NOMO-1 treated with dmso at 0.1 percent for 144 hours (cell line): ENCODE measurements at regions not wholly inside any gene's neighbourhood (a gene's known extent, or its start where the extent isn't known, plus 50 kb on each side); places are given as distances from the start of the nearest gene placed in this dataset.
"Not testable (repeated sequence)": the region's sequence is repeated elsewhere in the genome, so short reads cannot be mapped to it uniquely, and the experiment has no call there.

ENCODE experiments used
- DNase-seq: peaks from one replicate; lab custom pipeline; 2025; ENCODE audit not compliant: unreplicated experiment; lab: John Stamatoyannopoulos, UW

- DNase-seq: no peak
Measured at GRCh38 chr10:58068809-58069208, 198.9 kb downstream of the IPMK start.

- DNase-seq: no peak
Measured at GRCh38 chr10:58066979-58067378, 200.7 kb downstream of the IPMK start.

- no peak for DNase-seq
Measured at GRCh38 chr10:58066126-58066525, 201.6 kb downstream of the IPMK start.

- DNase-seq: no peak
Measured at GRCh38 chr10:58065529-58065815, 202.2 kb downstream of the IPMK start.

- DNase-seq: no peak
Measured at GRCh38 chr10:58064714-58065528, 202.8 kb downstream of the IPMK start.

GRCh38 chr10:58063861-58064480 is 203.7 kb downstream of the IPMK start:
- no peak for DNase-seq

GRCh38 chr10:58058683-58059082 is 209.0 kb downstream of the IPMK start:
- DNase-seq: not testable (repeated sequence)

GRCh38 chr10:58054881-58055280 is 212.8 kb downstream of the IPMK start:
- DNase-seq: no peak

GRCh38 chr10:58052772-58053171 is 214.9 kb downstream of the IPMK start:
- DNase-seq: no peak

GRCh38 chr10:58050575-58050974 is 217.1 kb downstream of the IPMK start:
- DNase-seq: no peak

- no peak for DNase-seq
Measured at GRCh38 chr10:58048936-58049335, 218.8 kb downstream of the IPMK start.

GRCh38 chr10:58044072-58044471 is 223.6 kb downstream of the IPMK start:
- DNase-seq: no peak

- DNase-seq: no peak
Measured at GRCh38 chr10:58041901-58042300, 225.8 kb downstream of the IPMK start.

GRCh38 chr10:58030208-58030607 is 237.5 kb downstream of the IPMK start:
- no peak for DNase-seq

GRCh38 chr10:58028597-58029366 is 238.9 kb downstream of the IPMK start:
- DNase-seq: no peak

GRCh38 chr10:58027426-58027825 is 240.3 kb downstream of the IPMK start:
- DNase-seq: no peak

GRCh38 chr10:58026036-58026435 is 241.7 kb downstream of the IPMK start:
- no peak for DNase-seq

GRCh38 chr10:58023341-58024073 is 244.2 kb downstream of the IPMK start:
- DNase-seq: no peak

GRCh38 chr10:58019863-58020537 is 247.7 kb downstream of the IPMK start:
- no peak for DNase-seq

- DNase-seq: no peak
Measured at GRCh38 chr10:58017719-58018367, 249.9 kb downstream of the IPMK start.
